Prostate gland (tissue), 2 donors: ENCODE measurements at regions not wholly inside any gene's neighbourhood (a gene's known extent, or its start where the extent isn't known, plus 50 kb on each side); places are given as distances from the start of the nearest gene placed in this dataset.

Source experiments
- POLR2A ChIP-seq: fragments of 450-650 bp; IDR thresholded peaks from one replicate; pipeline ENCODE4 v1.6.1; 2016; ENCODE audit warnings: antibody characterized with exemption, mild to moderate bottlenecking
- POLR2AphosphoS5 ChIP-seq: sonication (generic); formaldehyde crosslinking; IDR thresholded peaks from one replicate; pipeline ENCODE4 v1.6.1; 2017; ENCODE audit warnings: antibody characterized with exemption
- TF ChIP-seq, protein P1 (sequence below), 4 experiments: fragments of 200-600 bp in 2 of 4; fragments of 450-650 bp in 2 of 4; sonication (generic) in 2 of 4; IDR thresholded peaks; 1 replicate in 3 of 4; 2 replicates in 1 of 4; pipeline ENCODE4 v1.5.1; 2016 to 2019; ENCODE audit warnings: antibody characterized with exemption in 4 of 4, mild to moderate bottlenecking in 2 of 4, moderate library complexity in 2 of 4

DNA sequence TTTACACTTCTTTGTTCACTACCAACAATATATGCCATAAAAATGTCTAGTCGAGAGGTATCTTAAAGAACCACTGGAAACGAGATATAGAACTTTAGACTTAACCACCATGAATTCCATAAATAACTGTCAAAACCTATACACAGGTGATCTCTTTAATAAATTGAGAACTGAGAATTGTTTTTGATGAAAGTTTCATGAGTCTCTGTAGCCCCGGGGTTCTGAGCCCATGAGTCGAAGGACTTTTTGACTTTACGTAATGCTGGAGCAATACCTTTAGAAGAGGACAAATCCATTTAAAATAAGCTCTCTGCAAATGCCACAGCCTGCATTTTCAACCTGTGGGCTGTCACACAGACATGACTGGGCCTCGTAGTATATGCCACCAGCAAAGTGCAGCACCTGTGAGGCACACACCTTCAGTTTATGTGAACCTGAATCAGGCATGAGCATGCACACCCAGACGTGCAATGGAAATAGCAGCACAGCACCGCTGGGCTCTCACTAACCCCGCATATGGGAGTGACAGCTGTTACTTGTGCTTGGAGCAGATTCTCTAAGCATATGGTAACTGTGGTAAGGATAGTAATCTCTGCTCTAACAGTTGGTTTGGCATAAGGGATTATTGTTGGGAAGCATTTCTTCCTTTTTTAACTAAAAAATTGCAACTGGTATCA, 383.2 kb downstream of the SOCS6 start:
- TF ChIP-seq, protein P1, sequence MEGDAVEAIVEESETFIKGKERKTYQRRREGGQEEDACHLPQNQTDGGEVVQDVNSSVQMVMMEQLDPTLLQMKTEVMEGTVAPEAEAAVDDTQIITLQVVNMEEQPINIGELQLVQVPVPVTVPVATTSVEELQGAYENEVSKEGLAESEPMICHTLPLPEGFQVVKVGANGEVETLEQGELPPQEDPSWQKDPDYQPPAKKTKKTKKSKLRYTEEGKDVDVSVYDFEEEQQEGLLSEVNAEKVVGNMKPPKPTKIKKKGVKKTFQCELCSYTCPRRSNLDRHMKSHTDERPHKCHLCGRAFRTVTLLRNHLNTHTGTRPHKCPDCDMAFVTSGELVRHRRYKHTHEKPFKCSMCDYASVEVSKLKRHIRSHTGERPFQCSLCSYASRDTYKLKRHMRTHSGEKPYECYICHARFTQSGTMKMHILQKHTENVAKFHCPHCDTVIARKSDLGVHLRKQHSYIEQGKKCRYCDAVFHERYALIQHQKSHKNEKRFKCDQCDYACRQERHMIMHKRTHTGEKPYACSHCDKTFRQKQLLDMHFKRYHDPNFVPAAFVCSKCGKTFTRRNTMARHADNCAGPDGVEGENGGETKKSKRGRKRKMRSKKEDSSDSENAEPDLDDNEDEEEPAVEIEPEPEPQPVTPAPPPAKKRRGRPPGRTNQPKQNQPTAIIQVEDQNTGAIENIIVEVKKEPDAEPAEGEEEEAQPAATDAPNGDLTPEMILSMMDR (IDR thresholded peaks at IDR 0.05), result no peak
- TF ChIP-seq POLR2AphosphoS5 (no peak), POLR2A (no peak)
